Glomerular visceral epithelial cell (primary cell): ENCODE measurements at regions not wholly inside any gene's neighbourhood (a gene's known extent, or its start where the extent isn't known, plus 50 kb on each side); places are given as distances from the start of the nearest gene placed in this dataset.

ENCODE experiments used
- DNase-seq: peaks from one replicate; pipeline ENCODE4 v3.0.0-alpha.2; 2016; ENCODE audit errors: extremely low spot score

DNA sequence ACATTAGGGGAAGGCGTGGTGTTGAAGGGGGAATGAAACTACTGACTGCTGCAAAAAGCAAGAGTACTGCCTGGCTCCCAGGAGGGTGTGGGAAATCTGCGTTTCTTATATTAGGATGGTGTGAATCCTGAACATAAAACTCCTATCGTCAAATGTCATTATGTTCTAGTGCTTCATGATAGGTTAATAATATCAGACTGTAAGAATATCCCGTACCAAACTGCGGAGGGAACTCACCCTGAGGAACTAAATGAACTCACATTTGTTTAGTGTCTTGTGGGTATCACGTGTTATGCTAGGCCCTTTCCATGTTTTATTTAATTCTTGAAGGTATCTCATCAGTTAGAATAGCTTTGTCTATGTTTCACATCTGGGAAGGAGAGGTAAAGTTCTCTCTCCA lies 610.7 kb downstream of the QKI start:
- DNase-seq, result no peak

DNA sequence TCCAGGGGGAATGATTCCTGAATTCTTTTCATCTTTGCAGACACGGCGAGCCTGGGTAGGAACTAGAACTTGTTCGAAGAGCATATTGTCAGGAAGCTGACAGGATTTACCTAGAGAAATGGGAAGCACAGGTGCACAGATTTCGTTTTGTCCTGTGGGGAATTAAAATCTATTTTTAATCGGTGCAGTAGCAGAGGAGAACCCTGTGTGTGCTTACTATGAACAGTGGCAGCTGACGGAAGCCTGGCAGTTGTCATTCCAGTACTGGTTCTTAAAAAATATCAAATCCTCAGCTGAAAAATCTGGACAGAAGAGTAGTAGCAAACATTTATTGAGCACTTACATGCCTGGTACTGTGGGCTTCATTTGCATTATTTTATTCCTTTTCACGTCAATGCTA lies 609.0 kb downstream of the QKI start:
- no peak for DNase-seq

DNA sequence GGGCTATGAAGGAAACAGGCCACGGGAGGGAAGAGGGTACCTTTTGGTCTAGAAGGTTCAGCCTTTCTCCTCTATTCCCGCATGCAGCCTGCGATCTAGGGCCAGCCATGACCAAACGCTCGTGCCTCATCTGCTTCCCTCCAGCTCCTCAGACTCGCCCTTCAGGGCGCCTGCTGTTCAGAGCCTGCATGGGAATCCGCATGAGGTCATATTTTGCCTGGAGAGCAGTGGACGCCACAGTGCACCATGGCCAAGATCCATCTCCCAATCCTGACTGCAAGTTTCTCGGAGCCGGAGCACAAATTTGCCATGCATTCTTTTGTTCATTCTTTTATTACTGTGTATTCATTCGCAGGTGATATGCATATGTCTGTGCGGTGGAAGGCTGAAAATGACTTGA lies 608.1 kb downstream of the QKI start:
- no peak for DNase-seq

DNA sequence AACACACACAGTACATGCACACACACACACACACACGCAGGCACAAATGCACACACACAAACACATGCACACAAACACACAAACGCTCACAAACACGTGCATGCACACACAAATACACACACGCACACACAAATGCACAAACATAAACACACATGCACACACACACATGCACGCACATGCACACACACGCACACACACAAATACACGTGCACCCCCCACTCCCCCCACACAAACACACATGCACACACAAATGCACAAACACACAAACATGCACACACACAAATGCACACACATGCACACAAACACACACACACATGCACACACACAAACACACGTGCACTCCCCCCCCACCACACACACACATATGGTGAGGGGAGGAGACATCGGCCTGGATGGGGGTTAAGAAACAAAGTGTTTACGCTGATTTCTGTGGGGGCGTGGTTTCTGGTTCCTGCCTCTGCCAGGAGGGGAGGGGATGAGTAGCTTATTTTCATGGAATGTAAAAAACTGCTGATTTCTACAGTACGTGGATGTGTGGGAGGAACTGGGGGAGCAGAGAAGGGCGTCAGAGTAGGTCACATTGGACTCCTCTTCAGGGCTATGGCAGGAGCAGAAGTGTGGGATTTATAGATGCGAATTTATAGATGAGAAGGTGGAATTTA lies 607.2 kb downstream of the QKI start:
- no peak for DNase-seq

DNA sequence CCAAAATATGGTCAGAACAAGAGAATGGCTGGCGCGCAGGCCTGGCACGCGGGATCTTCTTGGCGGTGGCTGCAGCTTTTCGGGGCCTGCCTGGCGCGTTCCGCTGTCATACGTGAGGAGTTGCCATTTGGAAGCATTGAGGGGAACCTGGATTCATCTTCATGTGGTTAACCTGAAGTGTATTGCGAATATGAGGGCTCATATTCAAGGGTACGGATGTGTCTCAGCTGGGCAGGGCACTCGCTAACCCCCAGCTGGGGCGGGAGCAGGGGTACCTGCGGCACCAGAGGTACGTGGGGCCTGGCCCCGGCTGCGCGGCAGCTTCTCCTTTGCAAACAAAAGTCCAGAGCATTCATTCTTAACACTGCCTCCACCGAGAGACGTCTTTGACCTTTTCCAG lies 605.6 kb downstream of the QKI start:
- no peak for DNase-seq

DNA sequence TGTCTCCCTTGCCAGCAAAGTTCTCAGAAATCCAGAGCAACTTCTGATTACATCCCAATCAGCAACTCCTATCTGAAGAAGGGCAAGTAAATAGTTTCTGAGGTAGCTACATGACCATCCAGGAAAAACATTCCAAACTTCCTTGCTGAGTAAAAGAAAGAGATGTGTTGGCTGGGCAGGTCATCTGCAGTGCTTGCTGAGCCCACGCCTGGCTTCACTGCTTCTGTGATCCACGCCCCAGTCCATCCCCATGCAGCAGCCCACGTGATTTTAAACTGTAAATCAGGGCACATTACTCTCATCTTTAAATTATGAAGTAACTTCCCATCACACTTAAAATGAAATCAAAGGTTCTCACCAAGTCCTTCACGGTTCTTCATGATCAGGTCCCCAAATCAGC lies 603.6 kb downstream of the QKI start:
- DNase-seq, result no peak

DNA sequence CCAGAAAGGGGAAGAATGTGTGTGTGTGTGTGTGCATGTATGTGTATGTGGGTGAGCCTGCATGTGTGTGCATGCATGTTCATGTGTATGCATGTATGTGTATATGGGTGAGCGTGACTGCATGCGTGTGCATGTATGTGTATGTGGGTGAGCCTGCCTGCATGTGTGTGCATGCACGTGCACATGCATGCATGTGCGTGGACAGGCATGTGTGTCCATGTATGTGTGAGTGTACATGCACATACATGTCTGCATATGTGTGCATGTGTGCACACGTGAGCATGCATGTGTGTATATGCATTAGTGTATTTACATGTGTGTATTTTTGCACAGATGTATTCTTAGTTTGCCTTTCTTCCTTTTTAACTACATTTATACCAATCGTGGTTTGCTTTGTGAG lies 601.5 kb downstream of the QKI start:
- no peak for DNase-seq

DNA sequence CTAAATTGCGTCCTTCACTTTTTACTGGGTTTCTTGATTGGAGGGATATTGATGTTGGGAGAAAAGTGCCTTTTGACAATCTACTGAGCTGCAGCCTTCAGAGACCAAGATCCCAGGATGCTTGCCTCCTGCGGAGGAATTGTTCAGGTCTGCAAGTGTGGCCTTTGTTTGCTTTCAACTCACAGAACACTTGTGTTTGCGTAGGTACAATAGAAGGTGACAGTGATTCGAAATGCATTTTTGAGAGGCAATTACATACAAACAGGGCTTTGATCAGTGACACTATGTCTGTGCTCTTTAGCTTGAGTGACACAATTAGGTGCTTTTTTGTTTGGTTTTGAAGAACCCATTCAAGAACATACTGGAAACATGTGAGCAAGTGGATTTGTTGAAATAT lies 600.6 kb downstream of the QKI start:
- no peak for DNase-seq

DNA sequence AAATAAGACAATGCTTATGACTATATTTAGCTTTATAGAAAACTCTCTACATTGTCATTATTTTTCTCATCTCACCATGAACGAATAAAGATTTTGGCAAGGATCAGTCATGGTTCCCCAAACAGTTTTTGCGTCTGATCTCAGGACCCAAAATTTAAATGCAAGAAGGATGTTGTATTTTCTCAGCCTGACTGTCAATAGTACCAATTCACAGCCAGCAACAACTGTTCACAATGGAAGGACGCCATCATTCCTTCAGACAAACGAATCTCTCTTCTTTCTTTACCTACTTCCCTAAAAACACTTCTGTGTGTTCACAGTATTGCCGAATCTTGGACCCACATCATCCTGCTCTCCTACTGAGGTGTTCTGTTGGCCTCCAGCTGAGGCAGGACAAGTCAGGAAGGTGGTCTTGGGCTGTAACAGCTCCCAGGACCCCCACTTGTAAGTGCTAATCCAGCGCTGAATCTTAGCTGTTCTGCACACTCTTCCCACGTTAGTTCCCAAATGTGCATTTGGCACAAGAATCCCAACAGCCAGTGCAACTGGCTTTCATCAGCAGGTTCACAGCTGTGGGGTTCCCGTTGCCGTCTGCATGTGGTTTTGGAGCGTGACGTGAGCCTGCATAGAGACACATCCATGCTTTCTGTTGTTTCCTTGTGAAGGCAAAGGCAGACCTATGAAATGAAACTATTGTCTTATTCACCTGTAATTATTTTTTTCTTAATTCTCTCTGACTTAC lies 600.0 kb downstream of the QKI start:
- no peak for DNase-seq

DNA sequence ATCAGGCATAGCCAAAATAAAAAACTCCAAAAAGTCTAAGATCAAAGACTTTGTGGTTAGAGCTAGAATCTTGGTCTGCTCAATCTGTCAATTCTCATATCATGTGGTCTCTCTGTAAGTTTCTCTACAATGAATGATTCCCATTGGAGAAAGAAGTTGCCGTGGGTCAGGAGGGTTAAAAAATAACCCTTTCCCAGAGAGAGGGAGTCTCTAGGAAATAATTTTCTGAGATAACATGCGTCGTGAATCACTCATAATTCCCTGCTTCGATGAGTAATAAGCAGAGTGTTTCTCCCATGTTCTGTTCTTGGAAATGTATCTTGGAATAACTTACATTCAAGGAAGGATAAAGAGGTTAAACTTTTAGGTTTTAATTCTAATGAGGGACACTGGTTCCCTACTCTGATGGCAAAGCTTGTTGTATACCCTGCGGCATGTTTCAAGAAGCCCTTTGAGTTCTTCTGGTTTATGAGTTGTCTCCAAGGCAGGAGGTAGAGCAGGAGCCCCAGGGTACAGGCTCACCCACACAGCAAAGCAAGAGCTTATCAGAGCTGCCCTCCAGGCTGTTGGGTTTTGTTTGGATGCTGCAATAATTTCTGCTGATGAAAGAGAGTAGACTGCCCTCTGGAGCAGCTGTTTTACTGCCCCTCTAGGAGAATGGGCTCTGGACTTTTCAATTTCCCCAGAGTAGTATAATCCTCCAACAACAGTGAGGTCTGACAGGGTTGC lies 599.1 kb downstream of the QKI start:
- peak; percentile 16 for DNase-seq

DNA sequence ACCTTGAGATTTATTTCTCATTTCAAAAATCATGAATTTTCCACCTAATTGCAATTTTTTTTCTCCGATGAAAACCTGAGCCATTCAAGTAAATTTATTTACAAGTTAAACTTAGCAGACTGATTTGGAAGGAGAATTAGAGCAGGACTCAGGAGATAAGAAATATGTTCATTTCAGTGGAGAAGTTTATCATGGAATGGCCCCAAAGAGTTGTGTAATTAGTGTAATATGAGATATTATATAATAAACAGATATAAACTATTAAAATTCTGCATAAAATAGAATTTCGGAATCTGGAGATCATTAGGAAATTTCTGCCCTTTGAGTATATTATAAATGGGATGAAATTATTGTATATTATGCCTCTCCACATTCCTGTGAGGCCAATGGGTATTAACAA lies 596.8 kb downstream of the QKI start:
- DNase-seq, result no peak

DNA sequence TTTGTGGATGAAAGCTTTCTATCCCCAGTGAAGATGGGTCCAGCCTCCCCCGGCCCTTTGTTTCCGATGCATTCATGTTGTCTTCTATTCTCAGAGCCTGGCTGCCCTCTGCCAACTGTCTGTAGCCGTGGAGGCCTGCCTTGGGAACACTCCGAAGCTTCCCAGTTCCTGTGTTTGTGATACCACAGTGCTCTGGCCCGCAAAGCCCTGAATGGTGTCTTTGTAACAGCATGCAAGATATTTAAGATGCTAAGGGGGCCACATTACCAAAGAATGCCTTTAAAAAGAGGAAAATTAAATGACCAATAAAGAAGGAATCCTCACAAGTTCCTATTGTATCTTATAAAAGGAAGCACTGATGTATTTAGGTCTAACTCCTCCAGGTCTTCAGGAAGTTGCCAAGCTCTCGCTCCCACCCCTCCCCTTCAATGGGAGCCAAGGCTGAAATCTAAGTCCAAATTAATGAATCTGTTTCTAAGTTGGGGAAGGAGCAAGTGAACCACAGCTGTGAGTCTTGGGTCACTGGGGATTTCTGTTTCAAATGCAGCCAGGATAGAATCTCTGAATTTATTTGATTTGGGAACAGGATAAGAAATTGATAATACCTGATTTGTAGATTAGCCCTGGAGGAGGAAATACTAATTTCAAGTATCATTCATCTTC lies 596.1 kb downstream of the QKI start:
- DNase-seq, result no peak

DNA sequence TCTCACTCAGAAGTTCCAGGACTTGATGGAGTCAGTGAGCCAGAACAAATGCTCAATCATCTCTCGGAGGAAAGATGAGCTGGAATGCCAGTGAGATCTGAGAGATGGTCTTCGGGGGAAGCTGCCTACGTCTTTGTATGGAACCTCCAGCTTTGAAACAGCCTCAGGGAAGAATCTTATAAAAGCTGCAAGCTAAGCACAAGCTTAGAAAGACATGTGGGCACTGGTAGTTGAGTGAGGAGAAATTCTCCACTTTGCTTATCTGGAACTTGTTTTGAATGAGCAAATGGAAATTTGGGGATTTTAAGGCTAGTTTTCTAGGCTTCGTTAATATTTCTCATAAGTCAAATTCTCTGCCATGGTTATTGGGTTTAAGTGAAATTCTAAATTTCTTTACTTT lies 594.4 kb downstream of the QKI start:
- DNase-seq, result no peak

DNA sequence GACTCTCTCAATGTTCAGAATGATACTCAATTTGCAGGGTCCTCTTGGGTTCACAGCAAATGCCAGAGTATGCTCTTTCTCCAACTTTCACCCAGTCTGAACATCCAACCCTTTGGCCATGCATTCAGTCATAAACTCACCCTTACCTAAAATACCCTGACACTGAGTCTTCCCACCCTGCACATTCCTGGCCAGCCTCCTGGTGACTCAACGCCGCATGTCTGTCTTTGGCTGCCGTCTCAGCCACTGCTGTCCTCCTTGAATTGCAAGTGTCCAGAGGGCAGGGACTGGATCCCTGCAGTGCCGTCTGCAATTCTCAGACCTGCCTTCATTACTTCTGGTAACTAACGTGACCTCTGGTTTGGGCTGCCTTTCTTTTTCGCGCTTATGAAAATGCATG lies 593.4 kb downstream of the QKI start:
- DNase-seq, result no peak

DNA sequence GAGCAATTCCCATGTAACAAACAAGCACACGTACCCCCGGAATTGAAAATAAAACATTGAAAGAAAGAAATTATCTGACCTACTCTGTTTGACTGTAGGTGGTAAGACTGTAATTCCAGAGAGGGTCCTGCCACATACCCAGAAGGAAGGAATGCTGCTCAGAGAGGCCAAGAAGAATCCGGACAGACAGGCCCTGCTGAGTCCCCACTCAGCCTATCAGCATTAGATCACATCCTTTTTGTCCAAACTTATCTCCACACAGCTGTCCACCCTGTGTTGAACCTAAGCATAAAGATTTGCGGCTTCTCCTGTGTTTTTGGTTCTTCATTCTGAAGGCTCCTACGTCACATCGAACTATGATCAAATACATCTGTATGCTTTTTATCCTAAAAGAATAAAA lies 591.9 kb downstream of the QKI start:
- no peak for DNase-seq

DNA sequence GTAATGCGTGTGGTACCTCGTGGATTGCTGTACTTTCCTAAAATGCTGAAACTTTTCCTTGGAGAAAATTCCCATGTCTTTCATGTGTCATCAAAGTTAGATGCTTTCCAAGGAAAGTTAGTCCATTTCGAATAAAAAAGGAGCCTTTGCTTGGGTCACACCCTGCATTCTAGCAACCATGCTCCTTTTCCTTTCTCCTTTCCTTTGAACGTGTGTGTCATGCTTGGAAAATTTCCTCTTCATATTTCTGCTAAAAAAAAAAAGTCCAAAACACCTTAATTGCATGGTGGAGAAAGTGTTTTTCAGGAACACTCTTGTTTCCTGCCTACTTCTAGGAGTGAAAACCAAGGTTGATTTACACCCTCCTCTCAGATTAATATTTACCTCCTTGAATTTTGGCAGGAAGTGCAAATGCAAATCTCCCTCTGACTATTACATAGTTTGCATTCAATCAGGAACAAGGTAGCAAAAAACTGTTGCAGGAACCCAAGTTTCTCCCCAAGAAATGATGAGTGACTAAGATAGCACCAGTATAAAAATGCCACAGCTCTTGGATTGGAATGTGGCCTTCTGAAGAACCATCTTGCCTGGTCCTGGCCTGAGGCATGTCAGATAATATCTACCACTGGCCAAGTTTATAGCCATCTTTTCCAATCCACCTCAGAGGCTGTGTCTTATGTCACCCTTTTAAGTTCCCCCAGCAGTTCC lies 590.6 kb downstream of the QKI start:
- DNase-seq, result peak; percentile 32

DNA sequence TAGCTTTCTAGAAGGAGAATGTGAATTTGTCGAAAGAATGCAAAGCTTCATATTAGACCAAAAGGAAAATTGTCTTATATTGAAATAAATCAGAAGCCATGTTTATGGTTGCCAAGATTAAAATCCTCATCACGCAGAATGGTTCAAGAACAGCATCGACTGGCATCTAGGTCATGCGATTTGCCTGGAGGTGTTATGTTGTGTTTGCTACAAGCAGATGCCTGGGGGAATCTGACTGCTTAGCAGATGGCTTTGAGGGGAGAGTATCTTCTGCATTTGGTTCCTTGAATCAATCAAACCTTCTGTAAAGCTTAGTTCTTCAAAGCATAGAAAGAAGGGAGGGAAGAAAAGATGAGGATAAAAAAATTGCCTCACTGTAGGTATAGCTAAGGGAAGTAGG lies 585.8 kb downstream of the QKI start:
- no peak for DNase-seq

DNA sequence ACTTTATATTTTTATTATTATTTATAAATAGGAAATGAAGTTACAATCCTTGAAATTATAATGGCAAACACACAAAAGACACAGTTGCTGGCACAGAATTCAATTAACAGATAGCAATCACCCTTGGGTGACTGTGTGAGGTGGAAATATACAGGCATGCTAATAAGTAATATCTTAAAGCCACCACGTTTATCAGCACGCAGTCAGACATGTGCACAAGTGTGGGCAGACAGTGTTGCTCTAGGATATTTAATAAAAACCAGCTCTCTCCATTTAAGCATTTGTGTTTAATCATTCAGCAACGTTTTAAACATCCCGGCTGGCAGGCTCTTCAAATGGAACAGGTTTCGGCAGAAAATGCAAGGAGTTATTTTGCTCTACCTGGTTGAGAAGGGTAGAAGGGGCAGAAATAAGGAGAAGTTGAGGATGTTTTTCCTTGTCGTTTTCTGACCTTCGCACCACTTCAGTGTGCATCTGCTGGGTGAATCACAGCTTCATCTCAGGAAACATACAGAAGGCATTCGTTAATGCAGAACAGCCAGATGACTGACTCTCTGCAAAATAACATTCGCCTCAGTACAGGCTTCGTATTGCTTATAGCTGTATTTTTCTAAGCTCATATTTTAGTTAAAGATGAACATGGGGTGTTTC lies 585.1 kb downstream of the QKI start:
- no peak for DNase-seq

DNA sequence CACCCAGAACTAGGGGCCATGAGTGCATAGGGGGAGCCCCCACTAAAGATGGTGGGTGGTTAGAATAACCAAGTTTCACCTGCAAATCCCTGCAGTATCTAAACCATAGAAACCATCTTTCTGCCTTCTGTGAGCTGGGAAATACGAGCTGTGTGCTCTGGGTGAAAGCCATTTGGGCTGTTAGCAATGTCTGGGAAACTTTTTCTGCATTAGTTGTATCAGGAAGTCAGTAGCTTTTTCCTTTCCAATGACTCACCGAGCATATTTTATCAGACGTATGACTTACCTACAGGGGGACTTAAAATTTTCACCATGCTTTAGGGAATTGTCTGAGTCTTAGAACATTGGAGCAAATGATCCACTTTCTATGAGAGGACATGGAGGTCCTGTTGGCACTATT lies 584.0 kb downstream of the QKI start:
- no peak for DNase-seq

DNA sequence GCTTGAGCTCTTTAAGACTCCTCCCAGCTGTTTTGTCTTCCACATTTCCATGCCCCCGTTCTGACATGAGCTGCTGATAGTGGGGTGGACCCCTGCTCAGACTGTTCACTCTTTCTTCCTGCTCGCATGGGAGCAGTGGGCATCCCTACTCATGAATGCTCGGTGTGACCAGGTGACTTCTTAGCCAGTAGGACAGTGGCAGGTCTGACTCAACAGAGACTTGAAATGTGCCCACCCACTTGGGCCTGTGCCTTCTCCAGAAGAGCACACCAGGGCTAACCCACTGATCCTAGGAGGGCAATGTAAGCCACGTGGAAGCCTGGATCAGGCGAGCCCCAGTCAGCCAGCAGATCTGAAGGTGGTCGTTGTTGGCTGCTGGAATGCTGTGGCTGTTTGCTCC lies 582.0 kb downstream of the QKI start:
- no peak for DNase-seq

DNA sequence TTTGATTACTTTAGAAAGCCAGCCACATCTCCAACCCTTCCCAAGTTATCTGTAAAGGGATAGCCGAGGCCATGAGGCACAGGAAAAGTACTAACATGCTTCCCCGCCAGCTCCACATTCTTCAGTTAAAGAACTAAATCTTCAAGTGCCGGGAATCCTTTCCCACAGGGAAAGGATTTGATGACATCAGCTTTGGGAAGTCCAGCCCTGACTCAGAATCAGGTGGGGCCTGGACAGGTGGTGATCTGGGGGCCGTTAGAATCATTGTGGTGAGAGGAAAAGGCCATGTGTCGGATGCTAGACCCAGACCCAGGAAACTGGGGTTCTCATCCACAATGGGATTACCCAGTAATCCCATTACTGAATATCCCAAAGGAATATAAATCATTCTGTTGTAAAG lies 580.0 kb downstream of the QKI start:
- peak; percentile 42 for DNase-seq

DNA sequence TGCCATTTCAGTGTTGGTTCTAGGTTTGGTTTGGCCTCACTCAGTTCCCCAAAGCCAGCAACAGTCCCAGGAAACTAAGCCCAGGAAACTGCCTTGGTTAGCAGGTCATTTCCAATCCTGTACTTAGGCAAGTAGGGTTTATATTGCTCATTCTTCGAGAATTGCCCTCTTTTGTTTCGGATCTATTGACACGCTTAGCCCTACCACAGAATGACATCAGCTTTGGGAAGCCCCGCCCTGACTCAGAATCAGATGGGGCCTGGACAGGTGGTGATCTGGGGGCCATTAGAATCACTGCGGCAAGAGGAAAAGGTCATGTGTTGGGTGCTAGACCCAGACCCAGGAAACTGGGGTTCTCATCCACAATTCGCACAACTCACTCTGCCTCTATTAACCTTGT lies 578.2 kb downstream of the QKI start:
- DNase-seq, result no peak
